HUES6 (cell line): ENCODE measurements at regions not wholly inside any gene's neighbourhood (a gene's known extent, or its start where the extent isn't known, plus 50 kb on each side); places are given as distances from the start of the nearest gene placed in this dataset.

Experiments
- H3K27ac ChIP-seq: 2 replicates; pipeline ENCODE4 v1.7.0; 2013; ENCODE audit warnings: low read depth, mild to moderate bottlenecking, low read length, inconsistent platforms
- H3K27me3 ChIP-seq: 2 replicates; pipeline ENCODE4 v1.6.1; 2013; ENCODE audit warnings: low read length; ENCODE audit not compliant: control insufficient read depth, insufficient read depth
- H3K36me3 ChIP-seq: 2 replicates; pipeline ENCODE4 v1.6.1; 2013; ENCODE audit warnings: low read length; ENCODE audit not compliant: control insufficient read depth, insufficient read depth
- H3K4me1 ChIP-seq: 2 replicates; pipeline ENCODE4 v1.6.1; 2013; ENCODE audit warnings: low read length; ENCODE audit not compliant: control insufficient read depth, insufficient read depth
- H3K4me3 ChIP-seq: 2 replicates; pipeline ENCODE4 v1.5.1; 2013; ENCODE audit warnings: low read depth, low read length
- H3K9ac ChIP-seq: one replicate; pipeline ENCODE4 v1.6.1; 2013; ENCODE audit warnings: mild to moderate bottlenecking, low read length
- H3K9me3 ChIP-seq: 2 replicates; pipeline ENCODE4 v1.6.1; 2013; ENCODE audit warnings: low read depth, low read length; ENCODE audit not compliant: control insufficient read depth, insufficient read depth

GRCh38 chr3:163644172-163644571 is 1434.1 kb downstream of the SI start:
- Histone ChIP-seq H3K36me3 (no peaks in the 10 kb centered on the region), H3K9ac (no peak overlapping the region), H3K9me3 (no peaks in the 10 kb centered on the region), H3K4me1 (no peaks in the 10 kb centered on the region), H3K27ac (no peak overlapping the region), H3K27me3 (no peaks in the 10 kb centered on the region), H3K4me3 (no peak overlapping the region)

- Histone ChIP-seq H3K27ac (no peak overlapping the region), H3K36me3 (no peaks in the 10 kb centered on the region), H3K4me3 (no peak overlapping the region), H3K27me3 (no peaks in the 10 kb centered on the region), H3K9me3 (no peaks in the 10 kb centered on the region), H3K9ac (no peak overlapping the region), H3K4me1 (no peaks in the 10 kb centered on the region)
Measured at GRCh38 chr3:163632722-163633121, 1445.6 kb downstream of the SI start.

- H3K36me3 ChIP-seq = no peaks in the 10 kb centered on the region
- H3K4me3 ChIP-seq = no peak overlapping the region
- H3K9ac ChIP-seq = no peak overlapping the region
- no peaks in the 10 kb centered on the region for H3K9me3 ChIP-seq
- no peaks in the 10 kb centered on the region for H3K4me1 ChIP-seq
- H3K27me3 ChIP-seq = no peaks in the 10 kb centered on the region
- H3K27ac ChIP-seq = no peak overlapping the region
Measured at GRCh38 chr3:163626753-163627152, 1451.5 kb downstream of the SI start.

DNA sequence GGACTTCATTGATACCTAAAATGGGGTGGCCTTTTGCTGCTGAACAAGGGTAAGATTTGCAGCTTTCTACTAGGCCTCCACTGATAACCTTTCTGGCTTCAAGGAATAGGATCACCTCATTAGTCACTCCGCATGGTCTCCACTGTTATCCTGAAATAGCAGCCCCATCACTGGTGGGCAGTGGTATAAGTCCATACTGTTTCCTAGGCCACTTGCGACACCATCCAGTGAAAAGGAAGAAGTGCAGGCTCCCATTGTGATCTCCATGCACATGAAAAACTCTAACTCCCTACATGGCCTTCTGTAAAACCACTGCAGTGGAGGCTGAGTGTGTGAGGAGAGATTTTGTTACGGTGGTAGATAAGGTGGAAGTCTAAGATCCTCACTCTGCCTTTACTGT is 1455.9 kb downstream of the SI start:
- no peak overlapping the region for H3K4me3 ChIP-seq
- no peaks in the 10 kb centered on the region for H3K9me3 ChIP-seq
- no peak overlapping the region for H3K9ac ChIP-seq
- no peaks in the 10 kb centered on the region for H3K36me3 ChIP-seq
- H3K27ac ChIP-seq = no peak overlapping the region
- H3K4me1 ChIP-seq = no peaks in the 10 kb centered on the region
- no peaks in the 10 kb centered on the region for H3K27me3 ChIP-seq

GRCh38 chr3:163614886-163615285 is 1463.4 kb downstream of the SI start:
- H3K9me3 ChIP-seq = no peaks in the 10 kb centered on the region
- no peaks in the 10 kb centered on the region for H3K27me3 ChIP-seq
- no peak overlapping the region for H3K9ac ChIP-seq
- no peak overlapping the region for H3K4me3 ChIP-seq
- H3K27ac ChIP-seq = no peak overlapping the region
- no peaks in the 10 kb centered on the region for H3K4me1 ChIP-seq
- no peaks in the 10 kb centered on the region for H3K36me3 ChIP-seq

- H3K9ac ChIP-seq = no peak overlapping the region
- H3K27ac ChIP-seq = no peak overlapping the region
- no peaks in the 10 kb centered on the region for H3K4me1 ChIP-seq
- H3K9me3 ChIP-seq = no peaks in the 10 kb centered on the region
- H3K27me3 ChIP-seq = no peaks in the 10 kb centered on the region
- H3K4me3 ChIP-seq = no peak overlapping the region
- H3K36me3 ChIP-seq = no peaks in the 10 kb centered on the region
Measured at GRCh38 chr3:163605915-163606314, 1472.4 kb downstream of the SI start.

- H3K27me3 ChIP-seq = no peaks in the 10 kb centered on the region
- no peak overlapping the region for H3K9ac ChIP-seq
- H3K27ac ChIP-seq = no peak overlapping the region
- no peaks in the 10 kb centered on the region for H3K4me1 ChIP-seq
- no peak overlapping the region for H3K4me3 ChIP-seq
- no peaks in the 10 kb centered on the region for H3K9me3 ChIP-seq
- H3K36me3 ChIP-seq = no peaks in the 10 kb centered on the region
Measured at GRCh38 chr3:163601426-163601825, 1476.9 kb downstream of the SI start.

DNA sequence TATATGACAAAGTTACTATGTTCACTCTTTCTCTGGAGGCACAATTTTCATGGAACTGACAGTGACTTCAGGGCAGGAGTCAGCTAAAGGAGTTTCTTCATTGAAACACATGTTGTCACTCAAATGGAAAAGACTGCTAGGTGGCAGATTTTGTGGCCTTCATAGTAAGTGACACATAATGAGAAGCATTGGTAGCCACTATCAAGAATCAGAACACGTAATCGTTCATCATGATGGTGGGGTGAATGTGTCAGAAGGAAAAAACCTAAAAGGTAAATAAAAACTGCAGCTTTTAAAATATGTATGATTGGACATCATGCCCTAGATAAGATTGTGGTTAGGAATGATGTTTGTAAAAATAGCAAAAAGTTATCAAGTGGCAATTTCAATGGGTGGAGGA is 1491.0 kb downstream of the SI start:
- H3K36me3 ChIP-seq = no peaks in the 10 kb centered on the region
- no peaks in the 10 kb centered on the region for H3K4me1 ChIP-seq
- H3K27ac ChIP-seq = no peak overlapping the region
- peaks cover 5% of the 10 kb centered on the region for H3K9me3 ChIP-seq
- H3K4me3 ChIP-seq = no peak overlapping the region
- no peaks in the 10 kb centered on the region for H3K27me3 ChIP-seq
- H3K9ac ChIP-seq = no peak overlapping the region

- Histone ChIP-seq H3K9me3 (peaks cover 5% of the 10 kb centered on the region), H3K27me3 (no peaks in the 10 kb centered on the region), H3K36me3 (no peaks in the 10 kb centered on the region), H3K4me1 (no peaks in the 10 kb centered on the region), H3K9ac (no peak overlapping the region), H3K4me3 (no peak overlapping the region), H3K27ac (no peak overlapping the region)
Measured at GRCh38 chr3:163582967-163583366, 1495.3 kb downstream of the SI start.

DNA sequence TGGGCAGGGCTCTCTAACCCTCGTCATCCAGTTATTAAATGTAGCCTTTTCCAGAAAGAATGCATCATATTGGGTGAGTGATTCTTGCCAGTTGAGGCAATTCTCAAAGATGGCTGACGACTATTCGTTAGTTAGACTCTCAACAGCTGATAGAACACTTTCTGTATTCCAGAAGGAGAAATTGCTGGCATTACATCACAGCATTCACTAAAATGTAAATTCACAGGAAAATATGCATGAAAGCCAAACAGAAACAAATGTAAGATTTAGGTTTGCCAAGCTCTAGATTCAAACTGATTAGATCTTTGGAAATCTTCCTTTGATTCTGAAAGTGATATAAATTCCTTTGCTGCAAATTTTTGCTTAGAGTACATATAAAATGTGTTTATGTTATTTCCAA is 1501.0 kb downstream of the SI start:
- H3K4me3 ChIP-seq = no peak overlapping the region
- H3K4me1 ChIP-seq = no peaks in the 10 kb centered on the region
- no peak overlapping the region for H3K27ac ChIP-seq
- no peaks in the 10 kb centered on the region for H3K36me3 ChIP-seq
- H3K9me3 ChIP-seq = peaks cover 8% of the 10 kb centered on the region
- H3K9ac ChIP-seq = no peak overlapping the region
- H3K27me3 ChIP-seq = no peaks in the 10 kb centered on the region

GRCh38 chr3:163576314-163576713 is 1502.0 kb downstream of the SI start:
- H3K36me3 ChIP-seq = no peaks in the 10 kb centered on the region
- no peak overlapping the region for H3K4me3 ChIP-seq
- no peak overlapping the region for H3K27ac ChIP-seq

GRCh38 chr3:163573324-163573723 is 1505.0 kb downstream of the SI start:
- no peaks in the 10 kb centered on the region for H3K36me3 ChIP-seq
- H3K9me3 ChIP-seq = peaks cover 14% of the 10 kb centered on the region
- no peak overlapping the region for H3K4me3 ChIP-seq
- H3K9ac ChIP-seq = no peak overlapping the region
- H3K4me1 ChIP-seq = no peaks in the 10 kb centered on the region
- H3K27me3 ChIP-seq = no peaks in the 10 kb centered on the region
- H3K27ac ChIP-seq = no peak overlapping the region

More at GRCh38 chr3:163576314-163576713, 1502.0 kb downstream of the SI start:
- H3K27me3 ChIP-seq = no peaks in the 10 kb centered on the region
- no peak overlapping the region for H3K9ac ChIP-seq
- H3K9me3 ChIP-seq = peaks cover 14% of the 10 kb centered on the region
- H3K4me1 ChIP-seq = no peaks in the 10 kb centered on the region
